ENCODE measurements at regions not wholly inside any gene's neighbourhood (a gene's known extent, or its start where the extent isn't known, plus 50 kb on each side); places are given as distances from the start of the nearest gene placed in this dataset.

DNA sequence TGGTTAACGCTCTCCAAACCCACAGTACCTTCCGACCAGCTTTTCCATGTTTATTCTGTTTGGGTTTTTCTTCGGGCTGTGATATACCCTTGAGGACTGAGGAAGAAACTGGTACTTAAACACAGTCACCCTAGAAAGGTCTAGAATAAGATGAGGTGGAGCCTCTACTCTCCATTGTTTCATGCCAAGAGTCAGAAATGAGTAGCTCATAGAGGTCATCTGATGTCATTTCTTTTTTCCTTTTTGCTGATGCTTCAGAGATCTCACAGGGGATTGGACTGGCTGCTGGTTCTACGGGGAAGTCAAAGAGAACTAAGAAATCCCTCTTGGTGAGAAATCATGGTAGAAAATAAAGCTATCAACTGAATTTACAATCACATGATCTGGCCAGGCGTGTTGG is 538.2 kb upstream of the TMEM132C start:
- Histone ChIP-seq H4K20me1 (ENCODE audit: insufficient read depth) (no peaks in the 10 kb centered on the region), H3K9me2 (ENCODE audit: insufficient read depth) (no peaks in the 10 kb centered on the region), H3K9me3 (ENCODE audit: insufficient read depth, low read depth) (no peaks in the 10 kb centered on the region), H3K27me3 (ENCODE audit: insufficient read depth, low read depth) (no peaks in the 10 kb centered on the region), H3F3A (ENCODE audit: insufficient read depth, low read depth) (no peaks in the 10 kb centered on the region), H3K79me2 (ENCODE audit: low read depth) (no peaks in the 10 kb centered on the region), H3K4me1 (replicated peaks; ENCODE audit: insufficient read depth) (no peaks in the 10 kb centered on the region), H3K4me2 (no peak overlapping the region), H3K4me3 (no peak overlapping the region), H2AFZ (no peak overlapping the region), H3K27ac (no peak overlapping the region), H3K36me3 (ENCODE audit: low read depth) (no peaks in the 10 kb centered on the region)
- no peak for DNase-seq
- intact Hi-C loops (cut with micrococcal nuclease; ENCODE audit: unreplicated experiment) = no loop called here
- CTCF ChIA-PET = no interaction called here
- TF ChIP-seq EZH2 (IDR thresholded peaks at IDR 0.05; ENCODE audit: low read depth) (no peak), CTCF (conservative IDR thresholded peaks at IDR 0.05) (no peak)
- BruUV-seq (replicated peaks) = no TSS peak
- POLR2A ChIA-PET (ENCODE audit: unreplicated experiment) = no interaction called here

DNA sequence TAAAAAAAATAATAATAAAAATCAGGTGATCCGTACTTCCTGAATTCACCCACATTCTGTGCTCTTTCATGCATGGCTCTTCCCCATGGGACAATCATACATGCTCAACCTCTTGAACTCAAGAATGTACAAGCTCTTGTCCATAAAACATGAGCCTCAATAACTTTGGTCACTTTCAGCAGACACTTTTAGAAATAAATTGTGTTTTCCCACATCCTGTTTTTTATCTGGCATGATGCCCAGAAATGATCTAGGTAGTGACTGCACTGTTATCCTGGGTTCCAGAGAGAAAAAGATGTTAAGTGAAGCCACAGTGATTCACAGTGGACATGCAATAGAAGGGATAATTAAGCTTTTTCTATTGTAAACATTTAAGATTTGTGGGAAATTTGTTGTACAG is 537.6 kb upstream of the TMEM132C start:
- H3K27me3 ChIP-seq (ENCODE audit: insufficient read depth, low read depth) = no peaks in the 10 kb centered on the region
- no peaks in the 10 kb centered on the region for H3K36me3 ChIP-seq (ENCODE audit: low read depth)
- H3K9me3 ChIP-seq (ENCODE audit: insufficient read depth, low read depth) = no peaks in the 10 kb centered on the region
- CTCF ChIA-PET = no interaction called here
- BruUV-seq (replicated peaks) = no TSS peak
- H3K79me2 ChIP-seq (ENCODE audit: low read depth) = no peaks in the 10 kb centered on the region
- no peak overlapping the region for H3K4me3 ChIP-seq
- H3F3A ChIP-seq (ENCODE audit: insufficient read depth, low read depth) = no peaks in the 10 kb centered on the region
- POLR2A ChIA-PET (ENCODE audit: unreplicated experiment) = no interaction called here
- TF ChIP-seq EZH2 (IDR thresholded peaks at IDR 0.05; ENCODE audit: low read depth) = no peak
- TF ChIP-seq CTCF (conservative IDR thresholded peaks at IDR 0.05) = no peak
- H3K4me1 ChIP-seq (replicated peaks; ENCODE audit: insufficient read depth) = no peaks in the 10 kb centered on the region
- intact Hi-C loops (cut with micrococcal nuclease; ENCODE audit: unreplicated experiment) = no loop called here
- no peak overlapping the region for H3K27ac ChIP-seq
- no peaks in the 10 kb centered on the region for H3K9me2 ChIP-seq (ENCODE audit: insufficient read depth)
- no peak overlapping the region for H2AFZ ChIP-seq
- H4K20me1 ChIP-seq (ENCODE audit: insufficient read depth) = no peaks in the 10 kb centered on the region
- DNase-seq = no peak
- no peak overlapping the region for H3K4me2 ChIP-seq

GRCh38 chr12:127731657-127732056 is 535.3 kb upstream of the TMEM132C start:
- Histone ChIP-seq H3K4me2 (no peak overlapping the region), H3K79me2 (ENCODE audit: low read depth) (no peaks in the 10 kb centered on the region), H3K27me3 (ENCODE audit: insufficient read depth, low read depth) (no peaks in the 10 kb centered on the region), H3K4me3 (no peak overlapping the region), H3K9me2 (ENCODE audit: insufficient read depth) (no peaks in the 10 kb centered on the region), H3K36me3 (ENCODE audit: low read depth) (no peaks in the 10 kb centered on the region), H2AFZ (no peak overlapping the region), H3K4me1 (replicated peaks; ENCODE audit: insufficient read depth) (no peaks in the 10 kb centered on the region), H3F3A (ENCODE audit: insufficient read depth, low read depth) (no peaks in the 10 kb centered on the region), H3K9me3 (ENCODE audit: insufficient read depth, low read depth) (no peaks in the 10 kb centered on the region), H3K27ac (no peak overlapping the region), H4K20me1 (ENCODE audit: insufficient read depth) (no peaks in the 10 kb centered on the region)
- ChIA-PET POLR2A (ENCODE audit: unreplicated experiment) (no interaction called here), CTCF (no interaction called here)
- DNase-seq = no peak
- no TSS peak for BruUV-seq (replicated peaks)
- intact Hi-C loops (cut with micrococcal nuclease; ENCODE audit: unreplicated experiment) = no loop called here
- TF ChIP-seq CTCF (conservative IDR thresholded peaks at IDR 0.05) (no peak), EZH2 (IDR thresholded peaks at IDR 0.05; ENCODE audit: low read depth) (no peak)
